ENCODE measurements at regions not wholly inside any gene's neighbourhood (a gene's known extent, or its start where the extent isn't known, plus 50 kb on each side); places are given as distances from the start of the nearest gene placed in this dataset.

GRCh38 chr3:72559385-72559784 lies 288.9 kb downstream of the SHQ1 start:
- no peak for DNase-seq

- DNase-seq, result no peak
Measured at GRCh38 chr3:72558001-72558400, 290.2 kb downstream of the SHQ1 start.

GRCh38 chr3:72555714-72556113 lies 292.5 kb downstream of the SHQ1 start:
- no peak for DNase-seq

- no peak for DNase-seq
Measured at GRCh38 chr3:72554689-72555088, 293.6 kb downstream of the SHQ1 start.

- DNase-seq, result no peak
Measured at GRCh38 chr3:72553298-72553697, 294.9 kb downstream of the SHQ1 start.

GRCh38 chr3:72550582-72551262 lies 297.5 kb downstream of the SHQ1 start:
- no peak for DNase-seq

GRCh38 chr3:72549761-72550581 lies 298.3 kb downstream of the SHQ1 start:
- DNase-seq, result peak; percentile 12

GRCh38 chr3:72548981-72549380 lies 299.3 kb downstream of the SHQ1 start:
- no peak for DNase-seq

GRCh38 chr3:72548461-72548860 lies 299.8 kb downstream of the SHQ1 start:
- no peak for DNase-seq

GRCh38 chr3:72547183-72547582 lies 301.1 kb downstream of the SHQ1 start:
- DNase-seq, result no peak

GRCh38 chr3:72544239-72544638 lies 304.0 kb downstream of the SHQ1 start:
- no peak for DNase-seq

GRCh38 chr3:72543246-72543645 lies 305.0 kb downstream of the SHQ1 start:
- no peak for DNase-seq

GRCh38 chr3:72542781-72543180 lies 305.5 kb downstream of the SHQ1 start:
- no peak for DNase-seq

- no peak for DNase-seq
Measured at GRCh38 chr3:72539856-72540255, 308.4 kb downstream of the SHQ1 start.

GRCh38 chr3:72538070-72538745 lies 310.0 kb downstream of the SHQ1 start:
- peak; percentile 26 for DNase-seq

GRCh38 chr3:72537448-72537847 lies 310.8 kb downstream of the SHQ1 start:
- DNase-seq, result no peak

- no peak for DNase-seq
Measured at GRCh38 chr3:72536878-72537267, 311.4 kb downstream of the SHQ1 start.

- no peak for DNase-seq
Measured at GRCh38 chr3:72536206-72536877, 311.9 kb downstream of the SHQ1 start.

GRCh38 chr3:72535772-72536171 lies 312.5 kb downstream of the SHQ1 start:
- no peak for DNase-seq

GRCh38 chr3:72533591-72534473 lies 314.4 kb downstream of the SHQ1 start:
- DNase-seq, result no peak

GRCh38 chr3:72530426-72530825 lies 317.8 kb downstream of the SHQ1 start:
- DNase-seq, result no peak

- DNase-seq, result no peak
Measured at GRCh38 chr3:72529081-72529480, 319.2 kb downstream of the SHQ1 start.

All from stimulated activated CD4-positive, alpha-beta T cell treated with anti-CD3 and anti-CD28 coated beads, Interleukin-15, amount 100 ng/mL, for 24 hours (primary cell).